ENCODE measurements at regions not wholly inside any gene's neighbourhood (a gene's known extent, or its start where the extent isn't known, plus 50 kb on each side); places are given as distances from the start of the nearest gene placed in this dataset.

DNA sequence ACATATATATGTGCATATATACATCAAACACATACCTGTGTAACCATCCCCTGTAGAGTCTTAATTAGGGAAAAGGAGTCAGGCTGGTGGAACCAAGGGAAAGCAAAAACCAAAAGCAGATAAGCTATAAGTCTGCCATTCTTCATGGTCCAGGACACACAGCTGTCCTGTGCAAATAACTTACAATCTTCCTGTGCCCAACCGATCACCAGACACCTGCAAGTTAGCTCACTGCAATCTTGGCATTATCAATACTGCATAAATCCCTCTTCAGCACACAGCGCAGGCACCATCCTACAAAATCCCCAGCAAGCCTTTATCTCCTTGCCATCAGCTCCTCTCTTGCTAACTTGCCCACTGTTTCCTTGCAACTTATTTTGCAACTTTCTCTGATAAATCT lies 60.8 kb upstream of the DYNAP start:
- TF ChIP-seq EZH2 (IDR thresholded peaks at IDR 0.05; ENCODE audit: low read length, unreplicated experiment) (no peak), EZH2phosphoT487 (IDR thresholded peaks at IDR 0.05; ENCODE audit: borderline replicate concordance, low read length) (no peak)
- TF ChIP-seq, protein P1, sequence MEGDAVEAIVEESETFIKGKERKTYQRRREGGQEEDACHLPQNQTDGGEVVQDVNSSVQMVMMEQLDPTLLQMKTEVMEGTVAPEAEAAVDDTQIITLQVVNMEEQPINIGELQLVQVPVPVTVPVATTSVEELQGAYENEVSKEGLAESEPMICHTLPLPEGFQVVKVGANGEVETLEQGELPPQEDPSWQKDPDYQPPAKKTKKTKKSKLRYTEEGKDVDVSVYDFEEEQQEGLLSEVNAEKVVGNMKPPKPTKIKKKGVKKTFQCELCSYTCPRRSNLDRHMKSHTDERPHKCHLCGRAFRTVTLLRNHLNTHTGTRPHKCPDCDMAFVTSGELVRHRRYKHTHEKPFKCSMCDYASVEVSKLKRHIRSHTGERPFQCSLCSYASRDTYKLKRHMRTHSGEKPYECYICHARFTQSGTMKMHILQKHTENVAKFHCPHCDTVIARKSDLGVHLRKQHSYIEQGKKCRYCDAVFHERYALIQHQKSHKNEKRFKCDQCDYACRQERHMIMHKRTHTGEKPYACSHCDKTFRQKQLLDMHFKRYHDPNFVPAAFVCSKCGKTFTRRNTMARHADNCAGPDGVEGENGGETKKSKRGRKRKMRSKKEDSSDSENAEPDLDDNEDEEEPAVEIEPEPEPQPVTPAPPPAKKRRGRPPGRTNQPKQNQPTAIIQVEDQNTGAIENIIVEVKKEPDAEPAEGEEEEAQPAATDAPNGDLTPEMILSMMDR (conservative IDR thresholded peaks at IDR 0.05; ENCODE audit: low read depth, low read length), result no peak

All from PC-3 (cell line).